Endothelial cell of umbilical vein (primary cell): ENCODE measurements at regions not wholly inside any gene's neighbourhood (a gene's known extent, or its start where the extent isn't known, plus 50 kb on each side); places are given as distances from the start of the nearest gene placed in this dataset.

Source experiments
- BruUV-seq: library from RNA; stranded (reverse); fragments of 400-500 nt; replicated peaks from 2 replicates; lab custom pipeline; 2021; lab: Mats Ljungman, UMichigan
- CTCF ChIA-PET: fragments of 300-600, 350-600 bp; sonication (Branson Sonifier 250); formaldehyde crosslinking; loops from one replicate; lab custom pipeline; 2021; ENCODE audit warnings: antibody characterized with exemption, inconsistent platforms; lab: Charles Lee
- POLR2A ChIA-PET: fragments of 300-600, 350-600 bp; sonication (Branson Sonifier 250); formaldehyde crosslinking; loops from one replicate; lab custom pipeline; 2021; ENCODE audit warnings: antibody characterized with exemption, inconsistent platforms; lab: Charles Lee
- DNase-seq: peaks from one replicate; pipeline ENCODE4 v3.0.0-alpha.2; 2011; ENCODE audit warnings: low read depth, low spot score
- FAIRE-seq: peaks from 2 replicates; lab custom pipeline; 2011; peaks lifted over from hg19 to GRCh38; lab: Jason Lieb, UNC
- H2AFZ ChIP-seq: 2 replicates; pipeline ENCODE4 v1.6.0; 2012; ENCODE audit warnings: low read depth, low read length, control low read depth, inconsistent platforms
- H3K27ac ChIP-seq: 2 replicates; pipeline ENCODE4 v1.5.1; 2011; ENCODE audit warnings: low read depth, mild to moderate bottlenecking, control low read depth, low read length, moderate library complexity; ENCODE audit not compliant: insufficient read depth
- H3K27me3 ChIP-seq, 2 experiments: 2 replicates each; pipeline versions ENCODE4 v1.6.0 to v1.6.1; 2011; ENCODE audit warnings: low read length in 2 of 2, mixed read lengths in 1 of 2; ENCODE audit not compliant: control insufficient read depth in 2 of 2, insufficient read depth in 2 of 2
- H3K36me3 ChIP-seq, 2 experiments: 2 replicates in 1 of 2; 3 replicates in 1 of 2; pipeline ENCODE4 v1.5.1; 2011; ENCODE audit warnings: low read length in 2 of 2, mild to moderate bottlenecking in 1 of 2, moderate library complexity in 1 of 2; ENCODE audit not compliant: control insufficient read depth in 2 of 2, insufficient read depth in 2 of 2; ENCODE audit errors: extremely low read depth in 1 of 2
- H3K4me1 ChIP-seq: 3 replicates; pipeline ENCODE4 v1.5.1; 2011; ENCODE audit warnings: mild to moderate bottlenecking, low read length; ENCODE audit not compliant: control insufficient read depth, insufficient read depth; ENCODE audit errors: extremely low read depth
- H3K4me2 ChIP-seq: 2 replicates; pipeline ENCODE4 v1.6.1; 2011; ENCODE audit warnings: low read length, control low read depth, mixed read lengths; ENCODE audit not compliant: insufficient read depth
- H3K4me3 ChIP-seq, 3 experiments: fragments of 200-600 bp in 1 of 3; sonication (generic), shearing (Covaris generic) in 1 of 3; replicated peaks in 1 of 3; 2 replicates each; pipeline ENCODE4 v1.5.1; 2011 to 2016; ENCODE audit warnings: control low read depth in 3 of 3, low read length in 3 of 3, mild to moderate bottlenecking in 2 of 3, inconsistent platforms in 1 of 3, low read depth in 1 of 3, moderate library complexity in 1 of 3; ENCODE audit not compliant: insufficient read depth in 1 of 3
- H3K79me2 ChIP-seq: 2 replicates; pipeline ENCODE4 v1.6.0; 2012; ENCODE audit warnings: low read length, inconsistent platforms; ENCODE audit not compliant: control insufficient read depth, insufficient read depth
- H3K9ac ChIP-seq: replicated peaks from 2 replicates; pipeline ENCODE3; 2011; ENCODE audit warnings: low read length, control low read depth; ENCODE audit not compliant: insufficient read depth; ENCODE audit errors: extremely low read depth
- H3K9me1 ChIP-seq: replicated peaks from 3 replicates; pipeline ENCODE4 v1.6.0; 2011; ENCODE audit warnings: mild to moderate bottlenecking, low read length; ENCODE audit not compliant: control insufficient read depth, insufficient read depth; ENCODE audit errors: extremely low read depth
- H3K9me3 ChIP-seq: replicated peaks from 2 replicates; pipeline ENCODE4 v1.5.1; 2012; ENCODE audit warnings: low read length, inconsistent platforms; ENCODE audit not compliant: control insufficient read depth, insufficient read depth
- H4K20me1 ChIP-seq: replicated peaks from 2 replicates; pipeline ENCODE3; 2011; ENCODE audit warnings: mild to moderate bottlenecking, low read length; ENCODE audit not compliant: control insufficient read depth, insufficient read depth; ENCODE audit errors: extremely low read depth
- EZH2 ChIP-seq: IDR thresholded peaks from 2 replicates; pipeline ENCODE4 v1.6.1; 2012; ENCODE audit warnings: borderline replicate concordance, low read depth, mild to moderate bottlenecking, moderate library complexity, low read length, inconsistent platforms; ENCODE audit not compliant: severe bottlenecking
- FOS ChIP-seq: IDR thresholded peaks from 2 replicates; pipeline ENCODE4 v1.6.1; 2011; ENCODE audit warnings: mild to moderate bottlenecking, low read length, moderate library complexity, borderline replicate concordance; ENCODE audit not compliant: insufficient read depth
- GATA2 ChIP-seq: IDR thresholded peaks from 2 replicates; pipeline ENCODE4 v1.7.0; 2011; ENCODE audit warnings: low read depth, mild to moderate bottlenecking, moderate library complexity, mixed read lengths, low read length; ENCODE audit not compliant: insufficient read length, insufficient read depth
- JUN ChIP-seq: IDR thresholded peaks from 2 replicates; pipeline ENCODE4 v1.6.1; 2011; ENCODE audit warnings: borderline replicate concordance, low read depth; ENCODE audit not compliant: insufficient read length, insufficient read depth
- MYC ChIP-seq: IDR thresholded peaks from one replicate; pipeline ENCODE4 v1.6.1; 2011; ENCODE audit warnings: mild to moderate bottlenecking, low read depth, low read length
- POLR2A ChIP-seq: IDR thresholded peaks from 2 replicates; pipeline ENCODE4 v1.6.1; 2012; ENCODE audit warnings: low read depth, mild to moderate bottlenecking, control low read depth, low read length
- POLR2AphosphoS5 ChIP-seq: IDR thresholded peaks from 2 replicates; pipeline ENCODE4 v1.6.1; 2012; ENCODE audit warnings: low read depth, mild to moderate bottlenecking, control low read depth, low read length, moderate library complexity; ENCODE audit not compliant: insufficient read depth
- dilution Hi-C: fragments of 300-500 bp; cut with MboI; formaldehyde crosslinking; loops from one replicate; pipeline ENCODE4 v1.15.0; 2019; ENCODE audit warnings: low sequenced_read_pairs; ENCODE audit not compliant: extremely low pct_ligation_motif_present
- intact Hi-C: fragments of 100-400 bp; cut with micrococcal nuclease; formaldehyde crosslinking; loops from one replicate; pipeline ENCODE4 v1.10.0; 2022
- TF ChIP-seq, protein P1 (sequence below): IDR thresholded peaks from 2 replicates; pipeline ENCODE4 v1.6.1; 2011; ENCODE audit not compliant: insufficient read depth, insufficient read length
- TF ChIP-seq, protein P2 (sequence below), 2 donors: IDR thresholded peaks; 1 replicate in 1 of 2; 2 replicates in 1 of 2; pipeline ENCODE4 v1.5.1; 2011; ENCODE audit warnings: low read length in 2 of 2, mild to moderate bottlenecking in 2 of 2, moderate library complexity in 2 of 2, control low read depth in 1 of 2, inconsistent platforms in 1 of 2, low read depth in 1 of 2; ENCODE audit not compliant: insufficient read depth in 1 of 2; ENCODE audit errors: extremely low read depth in 1 of 2

DNA sequence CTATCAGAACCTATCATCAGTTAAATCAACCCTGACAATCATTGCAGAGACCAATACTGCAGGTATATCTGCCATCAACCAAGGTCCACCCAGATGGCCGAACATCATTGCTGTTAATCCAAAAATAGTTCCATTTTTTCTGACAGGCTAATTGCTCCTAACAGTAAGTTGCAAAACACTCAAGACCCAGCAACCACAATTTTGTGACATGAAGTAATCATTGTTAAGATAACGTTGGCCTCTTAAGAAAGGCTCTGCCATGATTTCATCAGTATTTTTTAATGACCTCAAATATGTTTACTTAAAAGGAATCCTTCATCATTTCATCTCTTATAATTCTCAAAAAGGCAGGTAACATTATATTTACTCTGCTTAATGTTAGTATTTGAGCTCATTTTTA lies 553.4 kb upstream of the POM121L12 start:
- intact Hi-C loops (no loop called here), dilution Hi-C loops (no loop called here)
- Histone ChIP-seq H3K36me3 (no peaks in the 10 kb centered on the region), H2AFZ (no peak overlapping the region), H4K20me1 (no peaks in the 10 kb centered on the region), H3K9me1 (no peaks in the 10 kb centered on the region), H3K4me1 (no peaks in the 10 kb centered on the region), H3K4me3 (no peak overlapping the region), H3K79me2 (no peaks in the 10 kb centered on the region), H3K27me3 (no peaks in the 10 kb centered on the region), H3K9me3 (no peaks in the 10 kb centered on the region), H3K27ac (no peak overlapping the region), H3K9ac (no peak overlapping the region), H3K4me2 (no peak overlapping the region)
- BruUV-seq, result no TSS peak
- TF ChIP-seq, protein P1, sequence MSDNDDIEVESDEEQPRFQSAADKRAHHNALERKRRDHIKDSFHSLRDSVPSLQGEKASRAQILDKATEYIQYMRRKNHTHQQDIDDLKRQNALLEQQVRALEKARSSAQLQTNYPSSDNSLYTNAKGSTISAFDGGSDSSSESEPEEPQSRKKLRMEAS, result no peak
- no peak for TF ChIP-seq POLR2AphosphoS5
- TF ChIP-seq POLR2A, result no peak
- no peak for TF ChIP-seq FOS
- no peak for TF ChIP-seq GATA2
- TF ChIP-seq, protein P2, sequence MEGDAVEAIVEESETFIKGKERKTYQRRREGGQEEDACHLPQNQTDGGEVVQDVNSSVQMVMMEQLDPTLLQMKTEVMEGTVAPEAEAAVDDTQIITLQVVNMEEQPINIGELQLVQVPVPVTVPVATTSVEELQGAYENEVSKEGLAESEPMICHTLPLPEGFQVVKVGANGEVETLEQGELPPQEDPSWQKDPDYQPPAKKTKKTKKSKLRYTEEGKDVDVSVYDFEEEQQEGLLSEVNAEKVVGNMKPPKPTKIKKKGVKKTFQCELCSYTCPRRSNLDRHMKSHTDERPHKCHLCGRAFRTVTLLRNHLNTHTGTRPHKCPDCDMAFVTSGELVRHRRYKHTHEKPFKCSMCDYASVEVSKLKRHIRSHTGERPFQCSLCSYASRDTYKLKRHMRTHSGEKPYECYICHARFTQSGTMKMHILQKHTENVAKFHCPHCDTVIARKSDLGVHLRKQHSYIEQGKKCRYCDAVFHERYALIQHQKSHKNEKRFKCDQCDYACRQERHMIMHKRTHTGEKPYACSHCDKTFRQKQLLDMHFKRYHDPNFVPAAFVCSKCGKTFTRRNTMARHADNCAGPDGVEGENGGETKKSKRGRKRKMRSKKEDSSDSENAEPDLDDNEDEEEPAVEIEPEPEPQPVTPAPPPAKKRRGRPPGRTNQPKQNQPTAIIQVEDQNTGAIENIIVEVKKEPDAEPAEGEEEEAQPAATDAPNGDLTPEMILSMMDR (IDR thresholded peaks at IDR 0.05; ENCODE audit: extremely low read depth in 1 of 2, insufficient read depth in 1 of 2, low read depth in 1 of 2, low read length in 2 of 2), result no peak
- no peak for TF ChIP-seq EZH2
- TF ChIP-seq MYC, result no peak
- TF ChIP-seq JUN, result no peak
- ChIA-PET POLR2A (no interaction called here), CTCF (no interaction called here)
- FAIRE-seq (no peak), DNase-seq (no peak)
